WTC11 (cell line): ENCODE measurements at regions not wholly inside any gene's neighbourhood (a gene's known extent, or its start where the extent isn't known, plus 50 kb on each side); places are given as distances from the start of the nearest gene placed in this dataset.

Source experiments
- ATAC-seq: fragments of 200-7000 bp; cut with Tn5 transposase; 2 replicates; pipeline ENCODE4 v1.10.0; 2021; ENCODE audit warnings: mild to moderate bottlenecking, moderate library complexity
- CTCF ChIA-PET: fragments of 300-600 bp; sonication (Branson Sonifier 250); formaldehyde crosslinking; loops from one replicate; lab custom pipeline; 2021; ENCODE audit warnings: antibody characterized with exemption; lab: Charles Lee
- POLR2A ChIA-PET: fragments of 350-600 bp; sonication (Branson Sonifier 250); formaldehyde crosslinking; loops from one replicate; lab custom pipeline; 2021; ENCODE audit warnings: antibody characterized with exemption; lab: Charles Lee
- DNase-seq: peaks from one replicate; pipeline ENCODE4 v3.0.0; 2021; ENCODE audit warnings: low spot score
- H3K27ac Mint-ChIP-seq: 2 replicates; pipeline ENCODE4 v1.8.0; 2021; ENCODE audit warnings: mixed read lengths
- H3K27me3 Mint-ChIP-seq: 2 replicates; pipeline ENCODE4 v1.8.0; 2021; ENCODE audit warnings: low read depth, mild to moderate bottlenecking, moderate library complexity, mixed read lengths
- H3K36me3 Mint-ChIP-seq: 2 replicates; pipeline ENCODE4 v1.8.0; 2021; ENCODE audit warnings: mixed read lengths
- H3K4me1 Mint-ChIP-seq: 2 replicates; pipeline ENCODE4 v1.8.0; 2022; ENCODE audit warnings: mixed read lengths
- H3K4me3 Mint-ChIP-seq: 2 replicates; pipeline ENCODE4 v1.8.0; 2021; ENCODE audit warnings: mild to moderate bottlenecking, moderate library complexity, mixed read lengths
- H3K9me3 Mint-ChIP-seq: 2 replicates; pipeline ENCODE4 v1.8.0; 2021; ENCODE audit warnings: mixed read lengths
- ETV6 ChIP-seq: sonication (generic); formaldehyde crosslinking; IDR thresholded peaks from 2 replicates; pipeline ENCODE4 v1.8.1; 2022; ENCODE audit warnings: mild to moderate bottlenecking, missing genetic modification reagents
- GABPB1 ChIP-seq: sonication (generic); formaldehyde crosslinking; IDR thresholded peaks from 2 replicates; pipeline ENCODE4 v1.8.1; 2023; ENCODE audit warnings: mild to moderate bottlenecking, missing genetic modification reagents
- GTF2I ChIP-seq: fragments of 250-450 bp; sonication (Bioruptor Pico); conservative IDR thresholded peaks from 2 replicates; pipeline ENCODE4 v1.4.0; 2021; ENCODE audit warnings: mild to moderate bottlenecking
- IRF2 ChIP-seq: sonication (generic); formaldehyde crosslinking; IDR thresholded peaks from 2 replicates; pipeline ENCODE4 v1.8.0; 2022; ENCODE audit warnings: low read depth, missing genetic modification reagents, borderline replicate concordance
- KAT7 ChIP-seq: sonication (generic); formaldehyde crosslinking; IDR thresholded peaks from 2 replicates; pipeline ENCODE4 v1.8.1; 2023; ENCODE audit warnings: missing genetic modification reagents, mild to moderate bottlenecking, borderline replicate concordance
- MYBL2 ChIP-seq: sonication (generic); formaldehyde crosslinking; IDR thresholded peaks from 2 replicates; pipeline ENCODE4 v1.8.1; 2023; ENCODE audit warnings: mild to moderate bottlenecking, moderate library complexity, missing genetic modification reagents
- NFYB ChIP-seq: sonication (generic); formaldehyde crosslinking; conservative IDR thresholded peaks from 2 replicates; pipeline ENCODE4 v1.8.0; 2022; ENCODE audit warnings: low read depth, missing genetic modification reagents
- OVOL2 ChIP-seq: fragments of 250-450 bp; sonication (Bioruptor Pico); IDR thresholded peaks from 2 replicates; pipeline ENCODE4 v1.9.0; 2021; ENCODE audit warnings: mild to moderate bottlenecking, borderline replicate concordance
- RORB ChIP-seq: fragments of 250-450 bp; sonication (Bioruptor Pico); IDR thresholded peaks from 2 replicates; pipeline ENCODE4 v1.9.0; 2021; ENCODE audit warnings: mild to moderate bottlenecking
- SP1 ChIP-seq: sonication (generic); formaldehyde crosslinking; conservative IDR thresholded peaks from 2 replicates; pipeline ENCODE4 v1.8.1; 2022; ENCODE audit warnings: missing genetic modification reagents
- TEAD1 ChIP-seq: sonication (generic); formaldehyde crosslinking; IDR thresholded peaks from 2 replicates; pipeline ENCODE4 v1.8.0; 2022; ENCODE audit warnings: mild to moderate bottlenecking, missing genetic modification reagents
- TEAD4 ChIP-seq: sonication (generic); formaldehyde crosslinking; IDR thresholded peaks from 2 replicates; pipeline ENCODE4 v1.8.0; 2022; ENCODE audit warnings: mild to moderate bottlenecking, missing genetic modification reagents
- TP53 ChIP-seq: sonication (generic); formaldehyde crosslinking; IDR thresholded peaks from 2 replicates; pipeline ENCODE4 v1.8.1; 2023; ENCODE audit warnings: mild to moderate bottlenecking, missing genetic modification reagents
- ZNF121 ChIP-seq: sonication (generic); formaldehyde crosslinking; IDR thresholded peaks from 2 replicates; pipeline ENCODE4 v1.8.0; 2023; ENCODE audit warnings: missing genetic modification reagents
- ZNF317 ChIP-seq: sonication (generic); formaldehyde crosslinking; IDR thresholded peaks from 2 replicates; pipeline ENCODE4 v1.8.1; 2023; ENCODE audit warnings: low read depth, mild to moderate bottlenecking, moderate library complexity, missing genetic modification reagents, borderline replicate concordance
- ZNF416 ChIP-seq: fragments of 250-450 bp; sonication (Bioruptor Pico); IDR thresholded peaks from 2 replicates; pipeline ENCODE4 v1.9.0; 2021; ENCODE audit warnings: mild to moderate bottlenecking, inconsistent platforms
- ZNF671 ChIP-seq: fragments of 250-450 bp; sonication (Bioruptor Pico); IDR thresholded peaks from 2 replicates; pipeline ENCODE4 v1.8.0; 2021; ENCODE audit warnings: mild to moderate bottlenecking
- TF ChIP-seq, protein P1 (sequence below): sonication (generic); formaldehyde crosslinking; IDR thresholded peaks from 2 replicates; pipeline ENCODE4 v1.8.1; 2022; ENCODE audit warnings: mild to moderate bottlenecking, missing genetic modification reagents, moderate library complexity, borderline replicate concordance
- TF ChIP-seq, protein P2 (sequence below): sonication (generic); formaldehyde crosslinking; conservative IDR thresholded peaks from 2 replicates; pipeline ENCODE4 v1.8.1; 2023; ENCODE audit warnings: mild to moderate bottlenecking, low read depth, missing genetic modification reagents, moderate library complexity
- TF ChIP-seq, protein P3 (sequence below): sonication (generic); formaldehyde crosslinking; IDR thresholded peaks from 2 replicates; pipeline ENCODE4 v1.8.1; 2023; ENCODE audit warnings: mild to moderate bottlenecking, missing genetic modification reagents
- TF ChIP-seq, protein P4 (sequence below): sonication (generic); formaldehyde crosslinking; IDR thresholded peaks from 2 replicates; pipeline ENCODE4 v1.8.1; 2023; ENCODE audit warnings: mild to moderate bottlenecking, missing genetic modification reagents
- TF ChIP-seq, protein P5 (sequence below): sonication (generic); formaldehyde crosslinking; IDR thresholded peaks from 2 replicates; pipeline ENCODE4 v1.8.1; 2023; ENCODE audit warnings: mild to moderate bottlenecking, missing genetic modification reagents, moderate library complexity
- TF ChIP-seq, protein P6 (sequence below): sonication (generic); formaldehyde crosslinking; IDR thresholded peaks from 2 replicates; pipeline ENCODE4 v1.8.0; 2022; ENCODE audit warnings: mild to moderate bottlenecking, missing genetic modification reagents
- TF ChIP-seq, protein P7 (sequence below): fragments of 250-450 bp; sonication (Bioruptor Pico); IDR thresholded peaks from 2 replicates; pipeline ENCODE4 v1.8.0; 2021; ENCODE audit warnings: mild to moderate bottlenecking
- TF ChIP-seq, protein P8 (sequence below): sonication (generic); formaldehyde crosslinking; IDR thresholded peaks from 2 replicates; pipeline ENCODE4 v1.8.1; 2022; ENCODE audit warnings: mild to moderate bottlenecking, moderate library complexity, missing genetic modification reagents
- TF ChIP-seq, protein P9 (sequence below): sonication (generic); formaldehyde crosslinking; IDR thresholded peaks from 2 replicates; pipeline ENCODE4 v1.8.1; 2022; ENCODE audit warnings: low read depth, mild to moderate bottlenecking, moderate library complexity, missing genetic modification reagents, borderline replicate concordance

DNA sequence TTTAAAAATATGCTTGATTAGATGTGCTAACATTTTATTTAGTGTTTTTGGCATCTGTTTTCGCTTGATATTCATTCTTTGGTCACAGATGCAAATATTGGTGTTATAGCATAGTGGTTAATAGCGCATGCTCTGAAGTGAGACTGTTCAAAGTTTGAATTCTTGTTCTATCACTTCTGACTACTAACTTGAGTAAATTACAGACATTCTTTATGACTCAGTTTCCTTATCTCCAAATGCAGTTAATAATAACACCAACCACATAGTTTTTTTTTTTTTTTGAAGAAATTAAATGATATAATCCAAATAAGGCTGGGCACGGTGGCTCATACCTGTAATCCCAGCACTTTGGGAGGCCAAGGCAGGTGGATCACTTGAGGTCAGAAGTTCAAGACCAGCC lies 81.0 kb downstream of the TMX1 start:
- Mint-ChIP-seq H3K27ac (no peak overlapping the region), H3K36me3 (no peaks in the 10 kb centered on the region)
- POLR2A ChIA-PET: no interaction called here
- TF ChIP-seq RORB (no peak), ZNF121 (no peak), GABPB1 (CRISPR knock-in tag) (no peak), TEAD4 (CRISPR knock-in tag) (no peak), MYBL2 (no peak), ZNF416 (CRISPR knock-in tag) (no peak), IRF2 (no peak), OVOL2 (CRISPR knock-in tag) (no peak), NFYB (CRISPR knock-in tag) (no peak)
- TF ChIP-seq, protein P1, sequence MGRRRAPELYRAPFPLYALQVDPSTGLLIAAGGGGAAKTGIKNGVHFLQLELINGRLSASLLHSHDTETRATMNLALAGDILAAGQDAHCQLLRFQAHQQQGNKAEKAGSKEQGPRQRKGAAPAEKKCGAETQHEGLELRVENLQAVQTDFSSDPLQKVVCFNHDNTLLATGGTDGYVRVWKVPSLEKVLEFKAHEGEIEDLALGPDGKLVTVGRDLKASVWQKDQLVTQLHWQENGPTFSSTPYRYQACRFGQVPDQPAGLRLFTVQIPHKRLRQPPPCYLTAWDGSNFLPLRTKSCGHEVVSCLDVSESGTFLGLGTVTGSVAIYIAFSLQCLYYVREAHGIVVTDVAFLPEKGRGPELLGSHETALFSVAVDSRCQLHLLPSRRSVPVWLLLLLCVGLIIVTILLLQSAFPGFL (CRISPR knock-in tag): no peak
- TF ChIP-seq, protein P2, sequence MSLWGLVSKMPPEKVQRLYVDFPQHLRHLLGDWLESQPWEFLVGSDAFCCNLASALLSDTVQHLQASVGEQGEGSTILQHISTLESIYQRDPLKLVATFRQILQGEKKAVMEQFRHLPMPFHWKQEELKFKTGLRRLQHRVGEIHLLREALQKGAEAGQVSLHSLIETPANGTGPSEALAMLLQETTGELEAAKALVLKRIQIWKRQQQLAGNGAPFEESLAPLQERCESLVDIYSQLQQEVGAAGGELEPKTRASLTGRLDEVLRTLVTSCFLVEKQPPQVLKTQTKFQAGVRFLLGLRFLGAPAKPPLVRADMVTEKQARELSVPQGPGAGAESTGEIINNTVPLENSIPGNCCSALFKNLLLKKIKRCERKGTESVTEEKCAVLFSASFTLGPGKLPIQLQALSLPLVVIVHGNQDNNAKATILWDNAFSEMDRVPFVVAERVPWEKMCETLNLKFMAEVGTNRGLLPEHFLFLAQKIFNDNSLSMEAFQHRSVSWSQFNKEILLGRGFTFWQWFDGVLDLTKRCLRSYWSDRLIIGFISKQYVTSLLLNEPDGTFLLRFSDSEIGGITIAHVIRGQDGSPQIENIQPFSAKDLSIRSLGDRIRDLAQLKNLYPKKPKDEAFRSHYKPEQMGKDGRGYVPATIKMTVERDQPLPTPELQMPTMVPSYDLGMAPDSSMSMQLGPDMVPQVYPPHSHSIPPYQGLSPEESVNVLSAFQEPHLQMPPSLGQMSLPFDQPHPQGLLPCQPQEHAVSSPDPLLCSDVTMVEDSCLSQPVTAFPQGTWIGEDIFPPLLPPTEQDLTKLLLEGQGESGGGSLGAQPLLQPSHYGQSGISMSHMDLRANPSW: no peak
- TF ChIP-seq, protein P3, sequence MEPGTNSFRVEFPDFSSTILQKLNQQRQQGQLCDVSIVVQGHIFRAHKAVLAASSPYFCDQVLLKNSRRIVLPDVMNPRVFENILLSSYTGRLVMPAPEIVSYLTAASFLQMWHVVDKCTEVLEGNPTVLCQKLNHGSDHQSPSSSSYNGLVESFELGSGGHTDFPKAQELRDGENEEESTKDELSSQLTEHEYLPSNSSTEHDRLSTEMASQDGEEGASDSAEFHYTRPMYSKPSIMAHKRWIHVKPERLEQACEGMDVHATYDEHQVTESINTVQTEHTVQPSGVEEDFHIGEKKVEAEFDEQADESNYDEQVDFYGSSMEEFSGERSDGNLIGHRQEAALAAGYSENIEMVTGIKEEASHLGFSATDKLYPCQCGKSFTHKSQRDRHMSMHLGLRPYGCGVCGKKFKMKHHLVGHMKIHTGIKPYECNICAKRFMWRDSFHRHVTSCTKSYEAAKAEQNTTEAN (CRISPR knock-in tag): no peak
- TF ChIP-seq, protein P4, sequence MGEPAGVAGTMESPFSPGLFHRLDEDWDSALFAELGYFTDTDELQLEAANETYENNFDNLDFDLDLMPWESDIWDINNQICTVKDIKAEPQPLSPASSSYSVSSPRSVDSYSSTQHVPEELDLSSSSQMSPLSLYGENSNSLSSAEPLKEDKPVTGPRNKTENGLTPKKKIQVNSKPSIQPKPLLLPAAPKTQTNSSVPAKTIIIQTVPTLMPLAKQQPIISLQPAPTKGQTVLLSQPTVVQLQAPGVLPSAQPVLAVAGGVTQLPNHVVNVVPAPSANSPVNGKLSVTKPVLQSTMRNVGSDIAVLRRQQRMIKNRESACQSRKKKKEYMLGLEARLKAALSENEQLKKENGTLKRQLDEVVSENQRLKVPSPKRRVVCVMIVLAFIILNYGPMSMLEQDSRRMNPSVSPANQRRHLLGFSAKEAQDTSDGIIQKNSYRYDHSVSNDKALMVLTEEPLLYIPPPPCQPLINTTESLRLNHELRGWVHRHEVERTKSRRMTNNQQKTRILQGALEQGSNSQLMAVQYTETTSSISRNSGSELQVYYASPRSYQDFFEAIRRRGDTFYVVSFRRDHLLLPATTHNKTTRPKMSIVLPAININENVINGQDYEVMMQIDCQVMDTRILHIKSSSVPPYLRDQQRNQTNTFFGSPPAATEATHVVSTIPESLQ (CRISPR knock-in tag): no peak
- TF ChIP-seq, protein P5, sequence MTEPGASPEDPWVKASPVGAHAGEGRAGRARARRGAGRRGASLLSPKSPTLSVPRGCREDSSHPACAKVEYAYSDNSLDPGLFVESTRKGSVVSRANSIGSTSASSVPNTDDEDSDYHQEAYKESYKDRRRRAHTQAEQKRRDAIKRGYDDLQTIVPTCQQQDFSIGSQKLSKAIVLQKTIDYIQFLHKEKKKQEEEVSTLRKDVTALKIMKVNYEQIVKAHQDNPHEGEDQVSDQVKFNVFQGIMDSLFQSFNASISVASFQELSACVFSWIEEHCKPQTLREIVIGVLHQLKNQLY (CRISPR knock-in tag): no peak
- TF ChIP-seq, protein P6, sequence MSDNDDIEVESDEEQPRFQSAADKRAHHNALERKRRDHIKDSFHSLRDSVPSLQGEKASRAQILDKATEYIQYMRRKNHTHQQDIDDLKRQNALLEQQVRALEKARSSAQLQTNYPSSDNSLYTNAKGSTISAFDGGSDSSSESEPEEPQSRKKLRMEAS: no peak
- TF ChIP-seq, all 79 proteins: peak for 0
- DNase-seq (no peak), ATAC-seq (no peak)
- H3K4me1 Mint-ChIP-seq: no peaks in the 10 kb centered on the region
- no peak overlapping the region for H3K4me3 Mint-ChIP-seq
- no peaks in the 10 kb centered on the region for H3K27me3 Mint-ChIP-seq
- CTCF ChIA-PET: no interaction called here
- no peaks in the 10 kb centered on the region for H3K9me3 Mint-ChIP-seq

DNA sequence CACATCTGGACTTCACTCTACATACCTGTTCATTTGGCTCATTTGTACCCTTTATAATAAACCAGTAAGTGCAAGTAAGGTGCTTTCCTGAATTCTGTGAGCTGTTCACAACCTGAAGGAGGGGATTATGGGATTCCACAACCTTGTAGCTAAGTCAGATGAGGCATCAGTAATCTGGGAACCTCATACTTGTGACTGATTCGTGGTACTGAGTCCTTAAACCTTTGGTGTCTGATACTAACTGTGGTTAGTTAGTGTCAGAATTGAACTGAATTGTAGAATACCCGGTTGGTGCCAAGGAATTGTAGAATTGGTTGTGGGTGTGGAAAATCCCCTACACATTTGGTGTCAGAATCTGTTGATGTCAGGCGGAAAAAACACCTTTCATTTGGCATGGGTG lies 83.4 kb downstream of the TMX1 start:
- Mint-ChIP-seq H3K4me3 (no peak overlapping the region), H3K27ac (no peak overlapping the region), H3K36me3 (no peaks in the 10 kb centered on the region), H3K9me3 (no peaks in the 10 kb centered on the region), H3K27me3 (no peaks in the 10 kb centered on the region), H3K4me1 (peaks cover 10% of the 10 kb centered on the region; the same call in 1 of the 2 replicates)
- DNase-seq (no peak), ATAC-seq (no peak)
- ChIA-PET POLR2A (no interaction called here), CTCF (interaction anchor here (0.6 to 1.7 kb wide), 2 partner anchors 28 to 457 kb away, joined by 3 read pairs; no protein-coding TSS in a partner anchor)
- TF ChIP-seq TEAD1 (CRISPR knock-in tag) (no peak), GTF2I (CRISPR knock-in tag) (no peak), TP53 (no peak), KAT7 (CRISPR knock-in tag) (no peak), SP1 (CRISPR knock-in tag) (no peak), ZNF671 (CRISPR knock-in tag) (no peak), ETV6 (CRISPR knock-in tag) (no peak), OVOL2 (CRISPR knock-in tag) (no peak), ZNF317 (CRISPR knock-in tag) (no peak)
- TF ChIP-seq, protein P7, sequence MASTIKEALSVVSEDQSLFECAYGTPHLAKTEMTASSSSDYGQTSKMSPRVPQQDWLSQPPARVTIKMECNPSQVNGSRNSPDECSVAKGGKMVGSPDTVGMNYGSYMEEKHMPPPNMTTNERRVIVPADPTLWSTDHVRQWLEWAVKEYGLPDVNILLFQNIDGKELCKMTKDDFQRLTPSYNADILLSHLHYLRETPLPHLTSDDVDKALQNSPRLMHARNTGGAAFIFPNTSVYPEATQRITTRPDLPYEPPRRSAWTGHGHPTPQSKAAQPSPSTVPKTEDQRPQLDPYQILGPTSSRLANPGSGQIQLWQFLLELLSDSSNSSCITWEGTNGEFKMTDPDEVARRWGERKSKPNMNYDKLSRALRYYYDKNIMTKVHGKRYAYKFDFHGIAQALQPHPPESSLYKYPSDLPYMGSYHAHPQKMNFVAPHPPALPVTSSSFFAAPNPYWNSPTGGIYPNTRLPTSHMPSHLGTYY (CRISPR knock-in tag): no peak
- TF ChIP-seq, protein P6: no peak
- TF ChIP-seq, protein P8, sequence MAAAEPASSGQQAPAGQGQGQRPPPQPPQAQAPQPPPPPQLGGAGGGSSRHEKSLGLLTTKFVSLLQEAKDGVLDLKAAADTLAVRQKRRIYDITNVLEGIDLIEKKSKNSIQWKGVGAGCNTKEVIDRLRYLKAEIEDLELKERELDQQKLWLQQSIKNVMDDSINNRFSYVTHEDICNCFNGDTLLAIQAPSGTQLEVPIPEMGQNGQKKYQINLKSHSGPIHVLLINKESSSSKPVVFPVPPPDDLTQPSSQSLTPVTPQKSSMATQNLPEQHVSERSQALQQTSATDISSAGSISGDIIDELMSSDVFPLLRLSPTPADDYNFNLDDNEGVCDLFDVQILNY (CRISPR knock-in tag): no peak
- TF ChIP-seq, protein P9, sequence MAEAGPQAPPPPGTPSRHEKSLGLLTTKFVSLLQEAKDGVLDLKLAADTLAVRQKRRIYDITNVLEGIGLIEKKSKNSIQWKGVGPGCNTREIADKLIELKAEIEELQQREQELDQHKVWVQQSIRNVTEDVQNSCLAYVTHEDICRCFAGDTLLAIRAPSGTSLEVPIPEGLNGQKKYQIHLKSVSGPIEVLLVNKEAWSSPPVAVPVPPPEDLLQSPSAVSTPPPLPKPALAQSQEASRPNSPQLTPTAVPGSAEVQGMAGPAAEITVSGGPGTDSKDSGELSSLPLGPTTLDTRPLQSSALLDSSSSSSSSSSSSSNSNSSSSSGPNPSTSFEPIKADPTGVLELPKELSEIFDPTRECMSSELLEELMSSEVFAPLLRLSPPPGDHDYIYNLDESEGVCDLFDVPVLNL (CRISPR knock-in tag): no peak
